Caco-2 (cell line): ENCODE measurements at regions not wholly inside any gene's neighbourhood (a gene's known extent, or its start where the extent isn't known, plus 50 kb on each side); places are given as distances from the start of the nearest gene placed in this dataset.

Experiments
- BruUV-seq: library from RNA; stranded (reverse); fragments of 400-500 nt; replicated peaks from 2 replicates; lab custom pipeline; 2021; lab: Mats Ljungman, UMichigan
- CTCF ChIA-PET: fragments of 300-600 bp; sonication (Branson Sonifier 250); formaldehyde crosslinking; loops from one replicate; lab custom pipeline; 2022; ENCODE audit warnings: antibody characterized with exemption; lab: Charles Lee
- POLR2A ChIA-PET: fragments of 300-600 bp; sonication (Branson Sonifier 250); formaldehyde crosslinking; loops from one replicate; lab custom pipeline; 2022; ENCODE audit warnings: antibody characterized with exemption; lab: Charles Lee
- DNase-seq, 2 experiments: peaks; one replicate each; pipeline versions ENCODE4 v3.0.0 to v3.0.0-alpha.2; 2020 to 2022
- H3K27me3 ChIP-seq: replicated peaks from 2 replicates; pipeline ENCODE4 v1.6.0; 2011; ENCODE audit warnings: low read length; ENCODE audit not compliant: control insufficient read depth, insufficient read depth
- H3K36me3 ChIP-seq: 2 replicates; pipeline ENCODE4 v1.5.1; 2011; ENCODE audit warnings: low read length; ENCODE audit not compliant: control insufficient read depth, insufficient read depth
- H3K4me1 ChIP-seq: fragments of 250-450 bp; sonication (Bioruptor Pico); 2 replicates; pipeline ENCODE4 v1.5.1; 2020; ENCODE audit warnings: mild to moderate bottlenecking
- H3K4me3 ChIP-seq: 2 replicates; pipeline ENCODE4 v1.5.1; 2011; ENCODE audit warnings: low read depth, mild to moderate bottlenecking, control low read depth, low read length
- H3K9me3 ChIP-seq: fragments of 250-450 bp; sonication (Bioruptor Pico); 2 replicates; pipeline ENCODE4 v1.5.1; 2020; ENCODE audit warnings: mild to moderate bottlenecking, moderate library complexity
- H3K27ac Mint-ChIP-seq: one replicate; pipeline ENCODE4 v1.8.0; 2022; ENCODE audit warnings: mixed read lengths; ENCODE audit not compliant: unreplicated experiment
- H3K27me3 Mint-ChIP-seq: one replicate; pipeline ENCODE4 v1.8.0; 2022; ENCODE audit warnings: mixed read lengths; ENCODE audit not compliant: insufficient read depth, unreplicated experiment
- H3K36me3 Mint-ChIP-seq: one replicate; pipeline ENCODE4 v1.8.0; 2022; ENCODE audit warnings: mild to moderate bottlenecking, mixed read lengths; ENCODE audit not compliant: insufficient read depth, unreplicated experiment
- H3K4me1 Mint-ChIP-seq: one replicate; pipeline ENCODE4 v1.8.0; 2022; ENCODE audit warnings: low read depth, mixed read lengths; ENCODE audit not compliant: unreplicated experiment
- H3K4me3 Mint-ChIP-seq: one replicate; pipeline ENCODE4 v1.8.0; 2022; ENCODE audit warnings: mild to moderate bottlenecking, moderate library complexity, mixed read lengths; ENCODE audit not compliant: unreplicated experiment
- H3K9me3 Mint-ChIP-seq: one replicate; pipeline ENCODE4 v1.8.0; 2022; ENCODE audit warnings: mixed read lengths; ENCODE audit not compliant: unreplicated experiment
- intact Hi-C: fragments of 100-400 bp; cut with micrococcal nuclease; formaldehyde crosslinking; loops from one replicate; pipeline ENCODE4 v1.10.0; 2022; ENCODE audit not compliant: unreplicated experiment
- TF ChIP-seq, protein P1 (sequence below), 2 experiments: fragments of 200-600 bp in 1 of 2; IDR thresholded peaks; 1 replicate in 1 of 2; 2 replicates in 1 of 2; pipeline versions ENCODE4 v1.5.1 to v1.8.0; 2011 to 2022; ENCODE audit warnings: antibody characterized with exemption in 1 of 2, control low read depth in 1 of 2, inconsistent platforms in 1 of 2, low read depth in 1 of 2, low read length in 1 of 2, mild to moderate bottlenecking in 1 of 2, moderate library complexity in 1 of 2; ENCODE audit not compliant: insufficient read depth in 1 of 2, severe bottlenecking in 1 of 2, unreplicated experiment in 1 of 2

DNA sequence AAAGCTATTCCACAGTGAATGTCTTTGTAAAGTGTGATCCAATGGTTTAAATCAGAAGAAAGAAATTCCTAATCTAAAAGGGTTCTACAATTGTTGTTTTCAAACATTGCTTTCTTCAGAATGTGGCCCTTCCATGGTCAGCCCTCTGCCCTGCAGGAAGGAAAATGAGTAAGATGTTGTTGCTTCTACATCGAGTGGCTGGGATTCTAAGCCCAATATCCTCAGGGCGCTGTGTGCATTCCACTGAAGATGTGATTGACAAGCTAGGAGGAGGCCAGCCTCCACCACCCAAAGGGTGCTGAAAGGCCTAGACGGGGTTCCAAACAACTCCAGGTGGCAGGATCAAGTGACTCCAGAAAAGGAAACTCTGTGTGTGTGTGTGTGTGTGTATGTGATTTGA is 316.9 kb upstream of the TSHZ3 start:
- POLR2A ChIA-PET = no interaction called here
- Mint-ChIP-seq H3K27ac (no peak overlapping the region), H3K4me1 (no peaks in the 10 kb centered on the region), H3K36me3 (no peaks in the 10 kb centered on the region), H3K27me3 (peaks cover 6% of the 10 kb centered on the region), H3K9me3 (no peaks in the 10 kb centered on the region), H3K4me3 (no peak overlapping the region)
- no peaks in the 10 kb centered on the region for H3K4me1 ChIP-seq
- no peaks in the 10 kb centered on the region for H3K36me3 ChIP-seq
- CTCF ChIA-PET = no interaction called here
- intact Hi-C loops = no loop called here
- no peak for DNase-seq
- no peaks in the 10 kb centered on the region for H3K9me3 ChIP-seq
- no TSS peak for BruUV-seq
- H3K27me3 ChIP-seq = no peaks in the 10 kb centered on the region; the same call in 1 of the 2 replicates
- TF ChIP-seq, protein P1, sequence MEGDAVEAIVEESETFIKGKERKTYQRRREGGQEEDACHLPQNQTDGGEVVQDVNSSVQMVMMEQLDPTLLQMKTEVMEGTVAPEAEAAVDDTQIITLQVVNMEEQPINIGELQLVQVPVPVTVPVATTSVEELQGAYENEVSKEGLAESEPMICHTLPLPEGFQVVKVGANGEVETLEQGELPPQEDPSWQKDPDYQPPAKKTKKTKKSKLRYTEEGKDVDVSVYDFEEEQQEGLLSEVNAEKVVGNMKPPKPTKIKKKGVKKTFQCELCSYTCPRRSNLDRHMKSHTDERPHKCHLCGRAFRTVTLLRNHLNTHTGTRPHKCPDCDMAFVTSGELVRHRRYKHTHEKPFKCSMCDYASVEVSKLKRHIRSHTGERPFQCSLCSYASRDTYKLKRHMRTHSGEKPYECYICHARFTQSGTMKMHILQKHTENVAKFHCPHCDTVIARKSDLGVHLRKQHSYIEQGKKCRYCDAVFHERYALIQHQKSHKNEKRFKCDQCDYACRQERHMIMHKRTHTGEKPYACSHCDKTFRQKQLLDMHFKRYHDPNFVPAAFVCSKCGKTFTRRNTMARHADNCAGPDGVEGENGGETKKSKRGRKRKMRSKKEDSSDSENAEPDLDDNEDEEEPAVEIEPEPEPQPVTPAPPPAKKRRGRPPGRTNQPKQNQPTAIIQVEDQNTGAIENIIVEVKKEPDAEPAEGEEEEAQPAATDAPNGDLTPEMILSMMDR (IDR thresholded peaks at IDR 0.05; ENCODE audit: insufficient read depth in 1 of 2, low read depth in 1 of 2, low read length in 1 of 2, severe bottlenecking in 1 of 2, unreplicated experiment in 1 of 2) = no peak
- H3K4me3 ChIP-seq = no peak overlapping the region

DNA sequence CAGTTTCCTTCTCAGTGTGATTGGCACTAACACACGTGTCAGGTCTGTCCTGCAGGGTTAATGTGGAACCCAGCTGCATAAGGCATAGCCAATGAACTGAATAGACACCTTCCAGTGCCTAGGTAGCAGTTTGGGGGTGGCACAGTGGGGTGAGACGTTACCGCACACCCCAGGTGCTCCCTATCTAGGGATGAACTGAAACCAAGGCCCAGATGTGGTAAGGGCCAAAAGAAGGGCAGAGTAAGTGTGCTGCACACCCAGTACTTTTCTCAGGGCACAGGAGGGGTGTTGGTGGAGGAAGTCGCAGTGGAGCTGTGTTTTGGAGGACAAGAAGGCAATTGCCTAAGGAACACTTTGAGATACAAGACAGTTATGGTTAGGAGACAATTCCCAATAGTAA is 317.9 kb upstream of the TSHZ3 start:
- Histone ChIP-seq H3K27me3 (no peaks in the 10 kb centered on the region; the same call in 1 of the 2 replicates), H3K36me3 (no peaks in the 10 kb centered on the region), H3K9me3 (no peaks in the 10 kb centered on the region), H3K4me3 (no peak overlapping the region), H3K4me1 (no peaks in the 10 kb centered on the region)
- no peaks in the 10 kb centered on the region for H3K4me1 Mint-ChIP-seq
- no TSS peak for BruUV-seq
- intact Hi-C loops = no loop called here
- H3K9me3 Mint-ChIP-seq = no peaks in the 10 kb centered on the region
- DNase-seq = no peak
- TF ChIP-seq, protein P1 (IDR thresholded peaks at IDR 0.05; ENCODE audit: insufficient read depth in 1 of 2, low read depth in 1 of 2, low read length in 1 of 2, severe bottlenecking in 1 of 2, unreplicated experiment in 1 of 2) = no peak
- CTCF ChIA-PET = no interaction called here
- H3K27me3 Mint-ChIP-seq = peaks cover 6% of the 10 kb centered on the region
- no peaks in the 10 kb centered on the region for H3K36me3 Mint-ChIP-seq
- no peak overlapping the region for H3K4me3 Mint-ChIP-seq
- H3K27ac Mint-ChIP-seq = no peak overlapping the region
- POLR2A ChIA-PET = no interaction called here

- no peaks in the 10 kb centered on the region; the same call in 1 of the 2 replicates for H3K27me3 ChIP-seq
- CTCF ChIA-PET = no interaction called here
- Mint-ChIP-seq H3K27me3 (peaks cover 10% of the 10 kb centered on the region), H3K4me3 (no peak overlapping the region), H3K27ac (no peak overlapping the region), H3K9me3 (no peaks in the 10 kb centered on the region), H3K36me3 (no peaks in the 10 kb centered on the region), H3K4me1 (no peaks in the 10 kb centered on the region)
- DNase-seq = no peak
- intact Hi-C loops = no loop called here
- no peaks in the 10 kb centered on the region for H3K4me1 ChIP-seq
- no peaks in the 10 kb centered on the region for H3K9me3 ChIP-seq
- no peaks in the 10 kb centered on the region for H3K36me3 ChIP-seq
- POLR2A ChIA-PET = no interaction called here
- no TSS peak for BruUV-seq
- no peak overlapping the region for H3K4me3 ChIP-seq
- TF ChIP-seq, protein P1 (IDR thresholded peaks at IDR 0.05; ENCODE audit: insufficient read depth in 1 of 2, low read depth in 1 of 2, low read length in 1 of 2, severe bottlenecking in 1 of 2, unreplicated experiment in 1 of 2) = no peak
Measured at GRCh38 chr19:31668921-31669320, 319.7 kb upstream of the TSHZ3 start.
